Lower leg skin (tissue), 3 donors: ENCODE measurements at regions not wholly inside any gene's neighbourhood (a gene's known extent, or its start where the extent isn't known, plus 50 kb on each side); places are given as distances from the start of the nearest gene placed in this dataset.

Experiments used
- CTCF ChIP-seq, 3 donors: fragments of 450-650 bp; IDR thresholded peaks; one replicate each; pipeline ENCODE4 v1.5.1; 2016; ENCODE audit warnings: antibody characterized with exemption in 3 of 3, mild to moderate bottlenecking in 3 of 3, moderate library complexity in 2 of 3
- POLR2A ChIP-seq, 2 donors: fragments of 450-650 bp; IDR thresholded peaks; one replicate each; pipeline ENCODE4 v1.6.1; 2016 to 2017; ENCODE audit warnings: antibody characterized with exemption in 2 of 2, mild to moderate bottlenecking in 1 of 2, moderate library complexity in 1 of 2

- no peak for TF ChIP-seq POLR2A (IDR thresholded peaks at IDR 0.05)
- TF ChIP-seq CTCF (IDR thresholded peaks at IDR 0.05), result no peak
Measured at GRCh38 chr2:34332813-34333212, 733.7 kb upstream of the FAM98A start.
